ENCODE measurements at regions not wholly inside any gene's neighbourhood (a gene's known extent, or its start where the extent isn't known, plus 50 kb on each side); places are given as distances from the start of the nearest gene placed in this dataset.

DNA sequence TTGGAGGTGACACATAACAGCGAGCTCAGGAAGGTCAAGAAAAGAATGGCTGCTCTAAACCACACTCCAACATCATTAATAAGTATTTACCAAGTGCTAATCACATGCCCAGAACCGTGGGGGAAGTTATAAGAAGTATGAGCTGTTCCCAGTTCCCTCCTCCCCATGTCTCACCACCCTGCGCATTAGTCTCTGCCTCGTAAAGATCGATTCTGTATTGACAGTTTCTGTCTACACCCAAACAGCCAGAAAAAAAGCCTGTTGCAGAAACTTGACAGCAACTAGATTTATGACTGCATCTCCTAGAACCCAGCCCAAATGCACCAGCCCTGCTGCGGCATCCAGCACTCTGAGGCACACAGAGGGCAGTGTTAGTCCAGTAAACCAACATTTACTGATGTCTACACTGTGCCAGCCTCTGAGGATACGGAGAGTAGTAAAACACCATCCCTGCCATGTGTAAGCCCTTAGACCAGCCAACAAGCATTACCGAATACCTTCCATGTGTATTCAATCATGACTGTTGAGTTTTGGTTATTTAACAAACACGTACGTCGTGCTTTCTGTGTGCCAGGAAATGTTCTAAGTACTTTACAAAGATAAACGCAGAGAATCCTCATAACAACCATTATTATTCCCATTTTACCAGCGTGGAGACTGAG, 63.6 kb upstream of the ZBTB40 start:
- no peak for DNase-seq

- DNase-seq = no peak
These were observed 62.8 kb upstream of the ZBTB40 start for GRCh38 chr1:22388671-22389450.

- no peak for DNase-seq
These were observed 58.1 kb upstream of the ZBTB40 start for GRCh38 chr1:22393587-22393986.

GRCh38 chr1:22398656-22399420, 52.8 kb upstream of the ZBTB40 start:
- DNase-seq = no peak

- DNase-seq = no peak
These were observed 52.1 kb upstream of the ZBTB40 start for GRCh38 chr1:22399421-22400091.
